ENCODE measurements at regions not wholly inside any gene's neighbourhood (a gene's known extent, or its start where the extent isn't known, plus 50 kb on each side); places are given as distances from the start of the nearest gene placed in this dataset.

DNA sequence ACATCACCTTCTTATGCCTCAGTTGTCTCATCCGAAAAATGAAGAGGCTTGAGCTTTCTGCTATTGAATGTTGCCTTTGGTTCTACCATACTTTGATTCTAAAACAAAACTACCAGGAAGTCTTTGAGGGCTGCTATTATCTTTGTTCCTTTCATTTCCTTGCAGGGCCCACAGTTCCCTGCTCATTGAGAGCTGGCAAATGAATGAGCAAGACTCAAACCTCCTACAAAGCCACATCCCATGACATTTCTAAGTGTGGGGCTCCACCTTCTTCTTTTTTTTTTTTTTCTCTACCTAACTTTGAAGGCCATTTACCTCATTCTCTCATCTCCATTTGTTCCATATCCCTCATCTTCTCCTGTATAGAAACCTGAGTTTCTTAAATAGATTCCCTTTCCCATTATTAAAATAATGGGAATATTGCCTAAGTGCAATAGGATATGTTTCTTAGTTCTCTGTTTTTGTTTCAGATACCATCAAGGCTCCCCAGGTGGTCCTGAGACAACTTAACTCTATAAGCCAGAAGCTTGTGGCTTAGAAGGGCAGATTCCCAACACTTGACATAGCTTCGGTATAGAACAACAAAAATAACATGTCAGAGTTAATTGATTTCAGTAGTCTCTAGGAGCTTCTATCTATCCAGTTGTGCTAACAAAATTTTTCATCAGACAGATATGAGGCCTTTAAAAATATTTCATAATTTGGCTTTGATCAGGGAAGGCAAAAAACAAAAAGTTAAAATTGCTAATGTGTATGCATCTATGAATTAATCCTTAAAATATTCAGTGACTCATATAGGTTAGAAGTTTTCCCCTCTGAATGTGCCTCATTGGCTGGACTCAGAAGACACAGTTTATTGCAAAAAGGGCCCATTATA lies 951.6 kb downstream of the TUSC7 start:
- TF ChIP-seq, protein P1, sequence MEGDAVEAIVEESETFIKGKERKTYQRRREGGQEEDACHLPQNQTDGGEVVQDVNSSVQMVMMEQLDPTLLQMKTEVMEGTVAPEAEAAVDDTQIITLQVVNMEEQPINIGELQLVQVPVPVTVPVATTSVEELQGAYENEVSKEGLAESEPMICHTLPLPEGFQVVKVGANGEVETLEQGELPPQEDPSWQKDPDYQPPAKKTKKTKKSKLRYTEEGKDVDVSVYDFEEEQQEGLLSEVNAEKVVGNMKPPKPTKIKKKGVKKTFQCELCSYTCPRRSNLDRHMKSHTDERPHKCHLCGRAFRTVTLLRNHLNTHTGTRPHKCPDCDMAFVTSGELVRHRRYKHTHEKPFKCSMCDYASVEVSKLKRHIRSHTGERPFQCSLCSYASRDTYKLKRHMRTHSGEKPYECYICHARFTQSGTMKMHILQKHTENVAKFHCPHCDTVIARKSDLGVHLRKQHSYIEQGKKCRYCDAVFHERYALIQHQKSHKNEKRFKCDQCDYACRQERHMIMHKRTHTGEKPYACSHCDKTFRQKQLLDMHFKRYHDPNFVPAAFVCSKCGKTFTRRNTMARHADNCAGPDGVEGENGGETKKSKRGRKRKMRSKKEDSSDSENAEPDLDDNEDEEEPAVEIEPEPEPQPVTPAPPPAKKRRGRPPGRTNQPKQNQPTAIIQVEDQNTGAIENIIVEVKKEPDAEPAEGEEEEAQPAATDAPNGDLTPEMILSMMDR (IDR thresholded peaks at IDR 0.05; ENCODE audit: insufficient read depth, low read depth, low read length), result no peak
- TF ChIP-seq EZH2 (IDR thresholded peaks at IDR 0.05; ENCODE audit: insufficient read depth, low read length), result no peak

Data from astrocyte (in vitro differentiated cells and primary cell).